Naive thymus-derived CD4-positive, alpha-beta T cell (primary cell): ENCODE measurements at regions not wholly inside any gene's neighbourhood (a gene's known extent, or its start where the extent isn't known, plus 50 kb on each side); places are given as distances from the start of the nearest gene placed in this dataset.
"Not testable (repeated sequence)": the region's sequence is repeated elsewhere in the genome, so short reads cannot be mapped to it uniquely, and the experiment has no call there.

Experiments used
- ATAC-seq: fragments of 150-1000 bp; cut with Tn5 transposase; 2 replicates; pipeline ENCODE4 v1.10.0; 2021; ENCODE audit warnings: mild to moderate bottlenecking, moderate library complexity
- CTCF ChIA-PET: fragments of 350-600 bp; sonication (Branson Sonifier 250); formaldehyde crosslinking; loops from one replicate; lab custom pipeline; 2021; ENCODE audit warnings: antibody characterized with exemption; lab: Charles Lee
- POLR2A ChIA-PET: fragments of 350-600 bp; sonication (Branson Sonifier 250); formaldehyde crosslinking; loops from one replicate; lab custom pipeline; 2021; ENCODE audit warnings: antibody characterized with exemption, inconsistent platforms; lab: Charles Lee
- DNase-seq, 9 donors: peaks; one replicate each; pipeline versions ENCODE4 v3.0.0 to v3.0.0-alpha.2; 2020 to 2022; ENCODE audit warnings: mixed read lengths in 1 of 9
- H3K27ac ChIP-seq: one replicate; pipeline ENCODE4 v1.7.0; 2013; ENCODE audit warnings: mild to moderate bottlenecking, low read depth, low read length, moderate library complexity
- H3K27me3 ChIP-seq, 2 donors: one replicate each; pipeline ENCODE4 v1.7.0; 2013; ENCODE audit warnings: low read length in 2 of 2, mild to moderate bottlenecking in 2 of 2, moderate library complexity in 2 of 2; ENCODE audit not compliant: control insufficient read depth in 2 of 2, insufficient read depth in 2 of 2
- H3K36me3 ChIP-seq, 3 experiments: 1 replicate in 2 of 3; 2 replicates in 1 of 3; pipeline ENCODE4 v1.7.0; 2013; ENCODE audit warnings: low read length in 3 of 3, mild to moderate bottlenecking in 3 of 3, moderate library complexity in 1 of 3; ENCODE audit not compliant: insufficient read depth in 3 of 3, control insufficient read depth in 2 of 3
- H3K4me1 ChIP-seq, 2 donors: one replicate each; pipeline ENCODE4 v1.7.0; 2013; ENCODE audit warnings: low read length in 2 of 2, mild to moderate bottlenecking in 2 of 2, moderate library complexity in 1 of 2; ENCODE audit not compliant: control insufficient read depth in 2 of 2, insufficient read depth in 2 of 2
- H3K4me3 ChIP-seq: 2 replicates; pipeline ENCODE4 v1.7.0; 2013; ENCODE audit warnings: mild to moderate bottlenecking, low read length
- H3K9me3 ChIP-seq, 3 experiments: 1 replicate in 2 of 3; 2 replicates in 1 of 3; pipeline ENCODE4 v1.7.0; 2013; ENCODE audit warnings: low read length in 3 of 3; ENCODE audit not compliant: control insufficient read depth in 2 of 3
- H3K27ac Mint-ChIP-seq, 9 donors: one replicate each; pipeline ENCODE4 v1.8.0; 2020 to 2022; ENCODE audit warnings: mixed read lengths in 9 of 9, mild to moderate bottlenecking in 8 of 9, moderate library complexity in 5 of 9, inconsistent platforms in 2 of 9
- H3K27me3 Mint-ChIP-seq, 5 donors: one replicate each; pipeline ENCODE4 v1.8.0; 2021 to 2022; ENCODE audit warnings: mixed read lengths in 5 of 5, mild to moderate bottlenecking in 1 of 5
- H3K36me3 Mint-ChIP-seq, 5 donors: one replicate each; pipeline ENCODE4 v1.8.0; 2020 to 2022; ENCODE audit warnings: mixed read lengths in 5 of 5, mild to moderate bottlenecking in 3 of 5, inconsistent platforms in 1 of 5
- H3K4me1 Mint-ChIP-seq, 7 donors: one replicate each; pipeline ENCODE4 v1.8.0; 2020 to 2022; ENCODE audit warnings: mixed read lengths in 7 of 7, mild to moderate bottlenecking in 3 of 7, inconsistent platforms in 1 of 7
- H3K4me3 Mint-ChIP-seq, 10 donors: one replicate each; pipeline ENCODE4 v1.8.0; 2020 to 2022; ENCODE audit warnings: mild to moderate bottlenecking in 10 of 10, mixed read lengths in 10 of 10, moderate library complexity in 6 of 10, inconsistent platforms in 2 of 10
- H3K9me3 Mint-ChIP-seq, 11 donors: one replicate each; pipeline ENCODE4 v1.8.0; 2020 to 2022; ENCODE audit warnings: mixed read lengths in 11 of 11, mild to moderate bottlenecking in 4 of 11, inconsistent platforms in 1 of 11, moderate library complexity in 1 of 11
- intact Hi-C, 2 donors: fragments of 100-400 bp; cut with micrococcal nuclease; formaldehyde crosslinking; loops; one replicate each; pipeline ENCODE4 v1.15.1; 2023

- Histone ChIP-seq H3K36me3 (no peaks in the 10 kb centered on the region), H3K9me3 (no peaks in the 10 kb centered on the region), H3K4me3 (no peak overlapping the region), H3K27ac (no peak overlapping the region), H3K4me1 (no peaks in the 10 kb centered on the region), H3K27me3 (no peaks in the 10 kb centered on the region)
- intact Hi-C loops, result no loop called here
- ChIA-PET POLR2A (no interaction called here), CTCF (no interaction called here)
- DNase-seq (no peak), ATAC-seq (no peak)
- Mint-ChIP-seq H3K27me3 (no peaks in the 10 kb centered on the region), H3K9me3 (peaks cover 0 to 27% (median 7%) of the 10 kb centered on the region in 11 donors), H3K4me3 (no peak overlapping the region), H3K36me3 (no peaks in the 10 kb centered on the region), H3K4me1 (no peaks in the 10 kb centered on the region), H3K27ac (no peak overlapping the region)
Measured at GRCh38 chr1:105087506-105087905, 1337.8 kb downstream of the AMY1C start.

- intact Hi-C loops, result no loop called here
- DNase-seq, result no peak
- ChIA-PET POLR2A (no interaction called here), CTCF (no interaction called here)
- no peaks in the 10 kb centered on the region for H3K27me3 Mint-ChIP-seq
- H3K4me3 ChIP-seq, result no peak overlapping the region
- no peaks in the 10 kb centered on the region for H3K36me3 Mint-ChIP-seq
- H3K9me3 Mint-ChIP-seq, result peaks cover 0 to 28% (median 10%) of the 10 kb centered on the region in 11 donors
- no peaks in the 10 kb centered on the region for H3K4me1 ChIP-seq
- no peaks in the 10 kb centered on the region for H3K36me3 ChIP-seq
- no peak overlapping the region for H3K4me3 Mint-ChIP-seq
- no peaks in the 10 kb centered on the region for H3K27me3 ChIP-seq
- H3K27ac Mint-ChIP-seq, result no peak overlapping the region
- no peaks in the 10 kb centered on the region for H3K4me1 Mint-ChIP-seq
- ATAC-seq, result no peak
- H3K27ac ChIP-seq, result no peak overlapping the region
- H3K9me3 ChIP-seq, result no peaks in the 10 kb centered on the region
Measured at GRCh38 chr1:105088166-105088565, 1338.5 kb downstream of the AMY1C start.

GRCh38 chr1:105093893-105094292 lies 1344.2 kb downstream of the AMY1C start:
- not testable (repeated sequence) for ATAC-seq, H3K4me1 Mint-ChIP-seq

GRCh38 chr1:105100102-105100501 lies 1350.4 kb downstream of the AMY1C start:
- Histone ChIP-seq H3K4me1 (no peaks in the 10 kb centered on the region), H3K36me3 (no peaks in the 10 kb centered on the region), H3K27me3 (no peaks in the 10 kb centered on the region), H3K27ac (no peak overlapping the region), H3K9me3 (no peaks in the 10 kb centered on the region), H3K4me3 (no peak overlapping the region)
- no peak overlapping the region for H3K4me3 Mint-ChIP-seq
- no peaks in the 10 kb centered on the region for H3K36me3 Mint-ChIP-seq
- no peak overlapping the region for H3K27ac Mint-ChIP-seq
- intact Hi-C loops, result no loop called here
- POLR2A ChIA-PET, result no interaction called here
- no peaks in the 10 kb centered on the region for H3K4me1 Mint-ChIP-seq
- no peak for ATAC-seq
- H3K27me3 Mint-ChIP-seq, result no peaks in the 10 kb centered on the region
- CTCF ChIA-PET, result no interaction called here
- peaks cover 0 to 9% (median 3%) of the 10 kb centered on the region in 11 donors for H3K9me3 Mint-ChIP-seq
- DNase-seq, result no peak

More at GRCh38 chr1:105093893-105094292, 1344.2 kb downstream of the AMY1C start:
- CTCF ChIA-PET, H3K9me3 ChIP-seq, POLR2A ChIA-PET, H3K27ac ChIP-seq, H3K27me3 ChIP-seq, intact Hi-C loops, H3K36me3 Mint-ChIP-seq, H3K4me3 ChIP-seq, H3K4me1 ChIP-seq, H3K4me3 Mint-ChIP-seq, DNase-seq, H3K27me3 Mint-ChIP-seq, H3K27ac Mint-ChIP-seq, H3K36me3 ChIP-seq: not testable (repeated sequence)
- peaks cover 0 to 37% (median 9%) of the 10 kb centered on the region in 11 donors for H3K9me3 Mint-ChIP-seq

GRCh38 chr1:105101261-105101660 lies 1351.6 kb downstream of the AMY1C start:
- Histone ChIP-seq H3K27ac (no peak overlapping the region), H3K4me3 (no peak overlapping the region), H3K27me3 (no peaks in the 10 kb centered on the region), H3K36me3 (no peaks in the 10 kb centered on the region), H3K4me1 (no peaks in the 10 kb centered on the region), H3K9me3 (no peaks in the 10 kb centered on the region)
- Mint-ChIP-seq H3K27me3 (no peaks in the 10 kb centered on the region), H3K27ac (no peak overlapping the region), H3K36me3 (no peaks in the 10 kb centered on the region), H3K4me3 (no peak overlapping the region), H3K4me1 (no peaks in the 10 kb centered on the region), H3K9me3 (peaks cover 0 to 19% (median 6%) of the 10 kb centered on the region in 11 donors)
- ATAC-seq (no peak), DNase-seq (no peak)
- CTCF ChIA-PET, result no interaction called here
- POLR2A ChIA-PET, result no interaction called here
- intact Hi-C loops, result no loop called here

- POLR2A ChIA-PET, result no interaction called here
- intact Hi-C loops, result no loop called here
- no peak overlapping the region for H3K27ac Mint-ChIP-seq
- Histone ChIP-seq H3K4me1 (no peaks in the 10 kb centered on the region), H3K4me3 (no peak overlapping the region), H3K9me3 (no peaks in the 10 kb centered on the region), H3K27ac (no peak overlapping the region), H3K36me3 (no peaks in the 10 kb centered on the region), H3K27me3 (no peaks in the 10 kb centered on the region)
- DNase-seq, result no peak
- CTCF ChIA-PET, result no interaction called here
- H3K27me3 Mint-ChIP-seq, result no peaks in the 10 kb centered on the region
- no peak overlapping the region for H3K4me3 Mint-ChIP-seq
- ATAC-seq, result no peak
- peaks cover 0 to 20% (median 5%) of the 10 kb centered on the region in 11 donors for H3K9me3 Mint-ChIP-seq
- no peaks in the 10 kb centered on the region for H3K36me3 Mint-ChIP-seq
- no peaks in the 10 kb centered on the region for H3K4me1 Mint-ChIP-seq
Measured at GRCh38 chr1:105102371-105102770, 1352.7 kb downstream of the AMY1C start.

GRCh38 chr1:105122041-105122440 lies 1372.3 kb downstream of the AMY1C start:
- ChIA-PET POLR2A (no interaction called here), CTCF (no interaction called here)
- Mint-ChIP-seq H3K27ac (no peak overlapping the region), H3K27me3 (no peaks in the 10 kb centered on the region), H3K9me3 (peaks cover 0 to 25% (median 7%) of the 10 kb centered on the region in 11 donors), H3K4me1 (no peaks in the 10 kb centered on the region), H3K36me3 (no peaks in the 10 kb centered on the region), H3K4me3 (no peak overlapping the region)
- H3K4me3 ChIP-seq, result no peak overlapping the region
- H3K36me3 ChIP-seq, result no peaks in the 10 kb centered on the region
- H3K27me3 ChIP-seq, result no peaks in the 10 kb centered on the region
- intact Hi-C loops, result no loop called here
- DNase-seq, result no peak
- no peak for ATAC-seq
- H3K4me1 ChIP-seq, result no peaks in the 10 kb centered on the region
- no peaks in the 10 kb centered on the region for H3K9me3 ChIP-seq
- no peak overlapping the region for H3K27ac ChIP-seq
